Cardiac fibroblast (primary cell): ENCODE measurements at regions not wholly inside any gene's neighbourhood (a gene's known extent, or its start where the extent isn't known, plus 50 kb on each side); places are given as distances from the start of the nearest gene placed in this dataset.

Experiments used
- DNase-seq, 2 donors: peaks; one replicate each; pipeline versions ENCODE4 v3.0.0 to v3.0.0-alpha.2; 2010; ENCODE audit warnings: low read depth in 2 of 2
- H3K4me3 ChIP-seq, 2 donors: replicated peaks in 1 of 2; 1 replicate in 1 of 2; 2 replicates in 1 of 2; pipeline ENCODE4 v1.5.1; 2011; ENCODE audit warnings: low read depth in 2 of 2, low read length in 2 of 2, mild to moderate bottlenecking in 2 of 2, moderate library complexity in 1 of 2
- CTCF ChIP-seq: IDR thresholded peaks from one replicate; pipeline ENCODE4 v1.5.1; 2011; ENCODE audit warnings: low read depth, mild to moderate bottlenecking, low read length, inconsistent platforms

DNA sequence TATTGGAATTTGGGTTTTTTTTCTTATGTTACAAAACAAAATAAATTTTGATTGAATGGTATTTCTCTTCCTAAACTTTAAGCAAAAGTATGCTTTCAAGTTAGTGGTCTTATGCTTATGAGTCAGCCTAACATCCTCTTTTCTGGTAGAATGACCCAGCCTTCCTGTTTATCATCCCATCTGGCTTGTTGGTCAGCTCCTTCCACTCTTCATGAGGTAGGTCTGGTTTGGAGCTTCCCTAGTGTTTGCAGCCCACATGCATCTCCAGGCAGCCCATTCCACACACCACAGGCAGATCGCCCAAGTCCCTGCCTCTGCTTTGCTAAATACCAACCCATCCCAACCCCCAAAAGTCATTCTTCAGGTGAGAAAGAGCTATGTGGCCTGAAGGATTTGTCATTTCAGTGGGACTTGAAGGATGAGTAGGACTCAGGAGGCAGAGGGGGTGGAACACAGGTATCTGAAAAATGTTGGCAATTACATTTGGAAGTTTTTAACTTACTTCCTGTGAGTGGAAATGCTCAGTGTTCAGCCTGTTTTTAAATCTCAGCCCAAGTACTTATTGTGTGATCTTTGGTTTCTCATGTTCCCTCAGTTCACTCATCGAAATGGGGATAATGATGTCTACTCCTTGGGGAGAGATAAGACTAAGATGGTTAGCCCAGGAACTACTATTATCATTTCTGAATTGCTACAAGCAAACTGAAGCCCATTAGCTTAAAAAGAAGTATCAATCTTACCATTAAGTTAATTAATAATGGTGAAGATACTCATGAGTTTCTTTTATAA lies 294.0 kb downstream of the ADGB start:
- no peak for TF ChIP-seq CTCF
- no peak overlapping the region for H3K4me3 ChIP-seq

GRCh38 chr6:146893690-146894089 lies 294.9 kb downstream of the ADGB start:
- TF ChIP-seq CTCF = no peak
- no peak overlapping the region for H3K4me3 ChIP-seq
- DNase-seq = no peak

More for the DNA sequence above, 294.0 kb downstream of the ADGB start:
- peak; percentile 70 to 85 for DNase-seq

DNA sequence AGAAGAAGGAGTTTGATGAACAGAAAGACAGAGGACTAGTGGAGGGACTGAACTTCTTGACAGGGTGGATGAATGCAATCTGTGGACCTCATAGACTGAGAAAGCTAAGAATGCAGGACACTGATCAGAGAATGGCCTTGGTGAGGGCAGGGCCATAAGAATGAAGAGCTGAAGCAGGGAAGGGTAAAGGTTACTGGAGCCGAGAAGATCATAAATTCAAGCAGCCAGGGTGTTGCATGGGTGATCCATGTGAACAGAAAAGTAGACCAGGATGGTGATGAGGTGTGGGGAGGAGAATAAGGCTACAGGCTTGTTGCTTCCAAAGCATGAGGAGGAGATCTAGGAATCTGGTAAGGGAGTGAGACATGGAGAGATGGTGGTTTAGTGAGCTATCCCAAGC lies 295.9 kb downstream of the ADGB start:
- TF ChIP-seq CTCF = no peak
- H3K4me3 ChIP-seq = no peak overlapping the region
- DNase-seq = no peak

GRCh38 chr6:146895101-146895771 lies 296.5 kb downstream of the ADGB start:
- no peak overlapping the region for H3K4me3 ChIP-seq
- DNase-seq = no peak
- TF ChIP-seq CTCF = no peak

- no peak for TF ChIP-seq CTCF
- no peak for DNase-seq
- no peak overlapping the region for H3K4me3 ChIP-seq
Observed at GRCh38 chr6:146895772-146896061, 296.9 kb downstream of the ADGB start.

GRCh38 chr6:146896062-146896813 lies 297.5 kb downstream of the ADGB start:
- TF ChIP-seq CTCF = no peak
- DNase-seq = no peak
- H3K4me3 ChIP-seq = no peak overlapping the region
